ENCODE measurements at regions not wholly inside any gene's neighbourhood (a gene's known extent, or its start where the extent isn't known, plus 50 kb on each side); places are given as distances from the start of the nearest gene placed in this dataset.
A peak's percentile ranks its signal among the peaks of the same experiment; 100 is the strongest.

GRCh38 chr7:25069900-25070443 lies 55.1 kb downstream of the CYCS start:
- TF ChIP-seq CTCF (IDR thresholded peaks at IDR 0.05; ENCODE audit: insufficient read depth, low read length, poor library complexity, severe bottlenecking) (peak; percentile 81), EZH2phosphoT487 (conservative IDR thresholded peaks at IDR 0.05; ENCODE audit: low read length) (no peak)

Measured in SU-DHL-6 (cell line).